Gastrocnemius medialis (tissue), 4 donors: ENCODE measurements at regions not wholly inside any gene's neighbourhood (a gene's known extent, or its start where the extent isn't known, plus 50 kb on each side); places are given as distances from the start of the nearest gene placed in this dataset.

Source experiments
- ATAC-seq, 2 donors: fragments of 150-250 bp; one replicate each; pipeline ENCODE4 v1.9.1; 2016
- DNase-seq, 2 donors: peaks; one replicate each; pipeline ENCODE4 v3.0.0-alpha.2; 2019
- H3K27ac ChIP-seq, 4 donors: fragments of 200-600 bp; sonication (generic); 1 replicate in 1 of 4; 2 replicates in 3 of 4; pipeline ENCODE4 v1.5.1; 2016 to 2018; ENCODE audit warnings: mild to moderate bottlenecking in 2 of 4, moderate library complexity in 1 of 4
- H3K27me3 ChIP-seq, 3 donors: fragments of 200-600 bp; sonication (generic) in 2 of 3; 1 replicate in 1 of 3; 2 replicates in 2 of 3; pipeline versions ENCODE4 v1.5.1 to v1.6.0; 2016 to 2019; ENCODE audit warnings: mild to moderate bottlenecking in 1 of 3, moderate library complexity in 1 of 3
- H3K36me3 ChIP-seq, 2 donors: fragments of 200-600 bp; sonication (generic) in 1 of 2; one replicate each; pipeline ENCODE4 v1.5.1; 2017 to 2018
- H3K4me1 ChIP-seq, 2 donors: fragments of 200-600 bp; sonication (generic) in 1 of 2; one replicate each; pipeline ENCODE4 v1.5.1; 2016 to 2017; ENCODE audit warnings: mild to moderate bottlenecking in 2 of 2
- H3K4me3 ChIP-seq, 4 donors: fragments of 200-600 bp; sonication (generic) in 3 of 4; 1 replicate in 1 of 4; 2 replicates in 3 of 4; pipeline ENCODE4 v1.5.1; 2016 to 2019; ENCODE audit warnings: mild to moderate bottlenecking in 2 of 4
- H3K9me3 ChIP-seq, 3 donors: fragments of 200-600 bp; sonication (generic) in 2 of 3; 1 replicate in 1 of 3; 2 replicates in 2 of 3; pipeline ENCODE4 v1.5.1; 2016 to 2019
- CTCF ChIP-seq, 5 experiments: fragments of 450-650 bp in 3 of 5; fragments of 200-600 bp in 2 of 5; sonication (generic) in 2 of 5; IDR thresholded peaks in 4 of 5; conservative IDR thresholded peaks in 1 of 5; 1 replicate in 4 of 5; 2 replicates in 1 of 5; pipeline ENCODE4 v1.5.1; 2016 to 2019; ENCODE audit warnings: antibody characterized with exemption in 5 of 5, mild to moderate bottlenecking in 3 of 5, moderate library complexity in 3 of 5
- POLR2A ChIP-seq, 2 donors: fragments of 450-650 bp; IDR thresholded peaks; one replicate each; pipeline ENCODE4 v1.6.1; 2017; ENCODE audit warnings: antibody characterized with exemption in 2 of 2, mild to moderate bottlenecking in 2 of 2, moderate library complexity in 2 of 2
- in situ Hi-C, 4 donors: fragments of 200-750 bp; cut with MboI; loops; one replicate each; pipeline versions ENCODE4 v1.15.0 to v1.8.0; 2017; ENCODE audit warnings: low sequenced_read_pairs in 4 of 4
- intact Hi-C: fragments of 100-400 bp; cut with DNase I; formaldehyde crosslinking; loops from one replicate; pipeline ENCODE4 v1.15.1; 2023; ENCODE audit warnings: low total_unique reads

DNA sequence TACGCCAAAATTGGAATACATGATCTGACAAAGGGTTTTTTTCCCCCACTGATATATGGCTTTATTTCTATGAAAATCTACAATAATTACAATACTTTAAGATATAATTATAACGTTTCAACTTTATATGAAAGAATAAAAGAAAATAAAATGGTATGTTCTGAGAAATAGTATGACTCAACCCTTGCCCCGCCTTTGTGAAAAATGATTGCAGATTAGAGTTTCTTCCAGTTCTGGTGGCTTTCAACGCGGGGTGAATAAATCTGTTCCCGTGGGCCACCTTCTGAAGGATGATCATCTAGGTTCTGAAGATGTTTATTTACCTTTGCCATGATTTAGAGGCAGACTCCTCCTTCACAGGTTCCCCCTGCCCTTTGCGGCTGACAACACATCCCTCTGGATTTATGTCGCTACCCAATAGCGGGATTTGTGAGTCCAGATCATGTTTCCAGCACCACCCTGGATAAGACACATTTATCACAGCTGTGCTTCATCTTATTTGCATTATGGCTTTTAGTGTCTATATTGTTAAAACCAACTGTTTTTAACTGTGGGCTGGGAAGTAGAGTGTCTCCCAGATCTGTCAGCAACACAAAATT is 607.0 kb upstream of the KIRREL3 start:
- in situ Hi-C loops: no loop called here
- Histone ChIP-seq H3K36me3 (no peaks in the 10 kb centered on the region), H3K9me3 (no peaks in the 10 kb centered on the region), H3K4me1 (no peaks in the 10 kb centered on the region), H3K27me3 (no peaks in the 10 kb centered on the region), H3K27ac (no peak overlapping the region), H3K4me3 (no peak overlapping the region)
- TF ChIP-seq CTCF (IDR thresholded peaks at IDR 0.05 in 4 of 5, conservative IDR thresholded peaks at IDR 0.05 in 1 of 5) (no peak), POLR2A (IDR thresholded peaks at IDR 0.05) (no peak)
- intact Hi-C loops: no loop called here
- ATAC-seq (no peak), DNase-seq (no peak)

- H3K27me3 ChIP-seq: no peaks in the 10 kb centered on the region
- H3K9me3 ChIP-seq: no peaks in the 10 kb centered on the region
- no peaks in the 10 kb centered on the region for H3K36me3 ChIP-seq
- H3K4me3 ChIP-seq: no peak overlapping the region
- DNase-seq (no peak), ATAC-seq (no peak)
- intact Hi-C loops (no loop called here), in situ Hi-C loops (no loop called here)
- no peak overlapping the region for H3K27ac ChIP-seq
- H3K4me1 ChIP-seq: no peaks in the 10 kb centered on the region
- TF ChIP-seq POLR2A (IDR thresholded peaks at IDR 0.05) (no peak), CTCF (IDR thresholded peaks at IDR 0.05 in 4 of 5, conservative IDR thresholded peaks at IDR 0.05 in 1 of 5) (no peak)
These were observed 601.0 kb upstream of the KIRREL3 start for GRCh38 chr11:127601578-127601977.

GRCh38 chr11:127600674-127601073 is 600.1 kb upstream of the KIRREL3 start:
- Histone ChIP-seq H3K27me3 (no peaks in the 10 kb centered on the region), H3K9me3 (no peaks in the 10 kb centered on the region), H3K4me1 (no peaks in the 10 kb centered on the region), H3K36me3 (no peaks in the 10 kb centered on the region), H3K4me3 (no peak overlapping the region), H3K27ac (no peak overlapping the region)
- TF ChIP-seq POLR2A (IDR thresholded peaks at IDR 0.05) (no peak), CTCF (IDR thresholded peaks at IDR 0.05 in 4 of 5, conservative IDR thresholded peaks at IDR 0.05 in 1 of 5) (no peak)
- intact Hi-C loops (no loop called here), in situ Hi-C loops (no loop called here)
- ATAC-seq (no peak), DNase-seq (no peak)

- DNase-seq (no peak), ATAC-seq (no peak)
- no peaks in the 10 kb centered on the region for H3K4me1 ChIP-seq
- no peak overlapping the region for H3K4me3 ChIP-seq
- intact Hi-C loops (no loop called here), in situ Hi-C loops (no loop called here)
- no peak for TF ChIP-seq POLR2A (IDR thresholded peaks at IDR 0.05)
- TF ChIP-seq CTCF (IDR thresholded peaks at IDR 0.05 in 4 of 5, conservative IDR thresholded peaks at IDR 0.05 in 1 of 5): no peak
- H3K27me3 ChIP-seq: no peaks in the 10 kb centered on the region
- H3K9me3 ChIP-seq: no peaks in the 10 kb centered on the region
- no peak overlapping the region for H3K27ac ChIP-seq
- no peaks in the 10 kb centered on the region for H3K36me3 ChIP-seq
These were observed 597.9 kb upstream of the KIRREL3 start for GRCh38 chr11:127598476-127598875.

- Histone ChIP-seq H3K27ac (no peak overlapping the region), H3K4me1 (no peaks in the 10 kb centered on the region), H3K9me3 (no peaks in the 10 kb centered on the region), H3K27me3 (no peaks in the 10 kb centered on the region), H3K36me3 (no peaks in the 10 kb centered on the region), H3K4me3 (no peak overlapping the region)
- in situ Hi-C loops: no loop called here
- ATAC-seq (no peak), DNase-seq (no peak)
- no peak for TF ChIP-seq CTCF (IDR thresholded peaks at IDR 0.05 in 4 of 5, conservative IDR thresholded peaks at IDR 0.05 in 1 of 5)
- TF ChIP-seq POLR2A (IDR thresholded peaks at IDR 0.05): no peak
- intact Hi-C loops: no loop called here
These were observed 595.9 kb upstream of the KIRREL3 start for GRCh38 chr11:127596433-127596832.
